Stimulated activated CD8-positive, alpha-beta memory T cell treated with anti-CD3 and anti-CD28 coated beads, Interleukin-7, amount 100 ng/mL, for 1 hour (primary cell): ENCODE measurements at regions not wholly inside any gene's neighbourhood (a gene's known extent, or its start where the extent isn't known, plus 50 kb on each side); places are given as distances from the start of the nearest gene placed in this dataset.

Experiments
- DNase-seq, 2 donors: peaks; one replicate each; pipeline ENCODE4 v3.0.0-alpha.2; 2020; ENCODE audit warnings: low read depth in 2 of 2

DNA sequence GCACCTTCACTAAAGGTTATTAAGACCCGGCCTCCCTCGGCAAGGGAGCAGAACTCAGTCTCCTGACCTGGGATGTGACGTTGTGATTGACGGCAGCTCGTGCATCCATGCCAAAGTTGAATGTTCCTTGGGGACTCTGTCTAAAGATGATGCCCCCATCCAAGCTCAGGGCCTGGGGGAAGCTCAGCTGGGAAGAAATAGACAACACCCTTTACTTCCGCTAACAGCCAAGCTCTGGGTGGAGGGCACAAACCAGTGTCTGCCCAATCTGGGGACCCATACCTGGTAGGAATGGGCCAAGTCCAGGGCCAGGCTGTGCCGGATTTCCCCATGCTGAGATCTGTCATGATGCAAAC is 95.4 kb downstream of the RMI2 start:
- no peak for DNase-seq

DNA sequence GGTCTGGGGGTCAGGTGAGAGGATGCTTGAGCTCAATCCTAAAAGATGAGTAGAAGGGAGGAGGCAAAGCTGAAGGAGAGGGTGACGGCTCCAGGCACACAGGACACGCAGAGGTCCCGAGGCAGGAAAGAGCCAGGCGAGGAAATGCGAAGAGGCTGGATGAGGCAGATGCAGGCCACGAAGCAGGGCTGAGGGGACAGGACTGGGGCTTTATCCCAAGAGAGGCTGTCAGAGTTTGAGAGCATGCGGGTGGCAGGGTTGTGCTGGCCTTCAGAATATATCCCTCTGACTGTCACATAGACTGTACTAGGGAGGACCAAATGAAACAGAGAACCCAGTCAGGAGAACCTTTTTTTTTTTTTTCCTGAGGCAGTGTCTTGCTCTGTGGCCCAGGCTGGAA is 100.2 kb downstream of the RMI2 start:
- DNase-seq = no peak

DNA sequence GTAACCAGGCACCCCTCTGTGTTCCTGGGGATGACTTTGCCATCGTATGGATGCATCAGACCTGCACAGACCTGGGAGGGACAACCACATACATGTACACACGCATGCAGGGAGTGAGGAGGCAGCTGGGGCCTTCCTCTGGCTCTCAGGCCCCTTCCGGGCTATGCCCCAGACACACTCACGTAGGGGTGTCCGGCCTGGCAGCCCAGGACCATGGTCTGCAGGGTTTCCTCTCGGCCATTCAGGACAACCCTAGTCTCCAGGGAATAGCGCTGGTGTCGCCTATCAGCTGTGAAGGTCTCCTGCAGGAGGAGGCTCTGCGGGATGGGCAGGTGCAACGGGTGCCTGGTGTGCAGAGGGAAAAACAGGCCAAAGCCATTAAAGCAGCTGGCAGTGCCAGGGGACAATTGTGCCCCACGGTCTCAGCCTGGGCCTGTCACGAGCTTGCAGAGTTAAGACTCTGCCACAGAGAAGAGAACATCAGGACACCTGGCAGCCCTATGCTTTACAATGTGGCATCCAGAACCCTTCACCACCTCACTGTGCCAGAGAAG is 101.4 kb downstream of the RMI2 start:
- DNase-seq = no peak

DNA sequence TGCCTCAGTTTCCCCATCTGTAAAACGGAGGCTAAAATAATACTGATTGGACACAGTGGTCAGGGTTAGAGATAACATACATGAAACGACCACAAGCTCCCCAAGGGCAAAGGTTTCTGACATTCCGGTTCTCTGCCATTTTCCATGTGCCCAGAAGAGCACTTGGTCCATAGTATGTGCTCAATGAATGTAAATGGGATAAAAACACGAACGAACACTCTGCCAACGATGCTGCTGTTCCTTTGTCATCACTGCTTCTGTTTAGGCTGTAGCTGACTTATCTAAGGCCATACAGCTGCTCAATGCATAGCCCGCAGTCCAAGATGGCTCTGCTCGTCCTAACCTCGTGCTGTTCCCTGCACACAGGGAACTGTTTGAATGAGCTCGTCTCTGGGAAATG is 102.0 kb downstream of the RMI2 start:
- no peak for DNase-seq

DNA sequence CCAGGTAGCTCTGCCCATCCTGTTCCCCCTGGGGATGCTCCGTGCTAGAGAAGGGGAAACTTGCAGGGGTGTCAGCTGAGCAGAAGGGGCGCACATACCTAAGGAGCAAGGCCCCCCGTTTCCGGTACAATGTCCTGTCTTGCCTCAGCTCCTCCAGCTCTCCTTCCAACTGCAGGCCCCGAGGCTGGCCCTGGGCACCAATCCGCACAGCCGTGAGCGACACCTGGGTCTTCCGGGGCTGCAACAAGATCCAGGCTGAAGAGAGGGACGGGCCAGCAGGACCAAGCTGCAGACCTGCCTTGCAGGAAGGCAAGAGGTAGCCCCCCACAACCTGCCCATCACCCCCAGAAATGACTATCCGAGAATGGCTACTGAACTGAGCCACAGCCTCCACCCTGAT is 102.6 kb downstream of the RMI2 start:
- no peak for DNase-seq

DNA sequence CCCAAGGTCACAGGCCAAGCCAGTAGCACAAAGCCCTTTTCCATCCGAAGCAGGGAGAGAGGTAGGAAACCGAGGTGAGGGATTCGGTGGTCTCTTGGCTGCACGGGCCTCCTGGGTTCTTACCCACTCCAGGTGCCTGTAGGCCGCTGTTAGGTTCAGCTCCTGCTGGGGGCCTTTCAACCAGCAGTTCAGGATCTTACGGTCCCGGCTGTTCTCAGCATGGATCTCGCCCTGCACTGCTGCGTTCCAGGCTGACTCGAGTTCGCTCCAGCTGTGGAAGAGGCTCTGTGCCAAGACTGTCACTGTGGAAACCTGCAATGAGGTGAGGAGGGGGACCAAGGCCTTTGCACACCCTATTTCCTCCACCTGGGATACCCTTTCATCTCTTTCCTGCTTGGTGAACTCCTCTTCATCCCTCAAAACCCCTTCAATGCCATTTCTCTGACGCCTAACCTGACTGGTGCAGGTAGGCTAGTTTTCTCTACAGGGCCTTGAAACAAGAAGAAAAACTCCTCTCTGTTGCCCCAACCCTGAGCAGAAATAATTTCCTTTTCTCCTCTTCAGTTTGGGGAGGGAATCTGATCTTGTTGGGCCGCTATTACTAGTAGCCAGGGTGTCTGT is 103.6 kb downstream of the RMI2 start:
- DNase-seq = no peak

DNA sequence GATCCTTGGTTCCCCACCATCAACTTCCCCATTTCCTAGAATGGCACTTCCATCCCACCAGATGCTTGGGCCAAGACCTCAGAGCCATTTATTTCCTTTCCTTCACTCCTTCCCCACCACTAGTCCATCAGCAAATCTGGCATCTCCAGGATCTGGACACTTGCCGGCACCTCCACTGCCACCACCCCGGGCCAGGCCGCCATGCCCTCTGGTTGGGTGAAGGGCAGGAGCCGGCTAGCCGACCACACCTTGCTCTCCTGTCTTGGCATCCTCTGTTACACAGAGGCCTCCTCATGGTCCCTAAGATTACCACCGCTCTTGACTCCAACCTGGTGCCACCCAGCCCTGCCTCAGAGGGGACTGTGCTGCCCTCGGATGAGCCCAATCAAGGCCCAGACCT is 104.5 kb downstream of the RMI2 start:
- no peak for DNase-seq

DNA sequence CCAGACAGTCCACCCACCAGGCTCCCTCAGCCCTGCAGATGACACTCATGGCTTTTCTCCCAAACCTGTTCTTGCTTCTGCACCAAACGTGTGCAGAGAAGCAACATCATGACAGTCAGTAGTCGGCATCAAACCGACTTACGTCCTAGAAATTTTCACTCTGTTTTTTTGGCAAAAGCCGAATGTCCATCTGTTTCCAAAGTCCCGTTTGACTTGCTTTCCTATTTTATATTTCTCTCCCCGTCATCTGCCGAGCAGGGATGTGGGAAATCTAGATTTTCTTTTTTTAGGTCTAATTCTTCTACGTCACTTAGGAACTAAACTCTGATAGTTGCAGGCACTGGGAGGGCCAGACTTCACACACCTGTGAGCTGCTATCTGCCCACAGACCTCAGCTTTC is 104.9 kb downstream of the RMI2 start:
- DNase-seq = no peak

DNA sequence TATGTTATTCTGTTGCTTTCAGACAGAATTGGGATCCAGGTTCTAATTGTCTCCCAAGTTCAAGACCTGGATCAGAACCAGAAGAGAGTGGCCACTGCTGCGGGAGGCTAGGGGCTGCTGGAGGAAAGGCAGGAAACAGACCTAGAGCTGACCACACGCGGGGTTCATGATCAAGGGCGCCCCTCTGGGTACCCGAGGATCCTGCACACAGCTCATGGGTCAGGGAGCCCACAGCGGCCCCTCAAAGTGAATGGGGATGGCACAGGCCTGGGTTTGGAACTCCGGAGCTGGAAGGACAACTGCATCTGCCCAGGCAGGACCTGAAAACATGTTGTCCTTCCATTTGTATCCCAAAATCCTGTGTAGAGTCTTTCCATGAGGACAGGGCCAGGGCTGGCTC is 107.0 kb downstream of the RMI2 start:
- DNase-seq = no peak

DNA sequence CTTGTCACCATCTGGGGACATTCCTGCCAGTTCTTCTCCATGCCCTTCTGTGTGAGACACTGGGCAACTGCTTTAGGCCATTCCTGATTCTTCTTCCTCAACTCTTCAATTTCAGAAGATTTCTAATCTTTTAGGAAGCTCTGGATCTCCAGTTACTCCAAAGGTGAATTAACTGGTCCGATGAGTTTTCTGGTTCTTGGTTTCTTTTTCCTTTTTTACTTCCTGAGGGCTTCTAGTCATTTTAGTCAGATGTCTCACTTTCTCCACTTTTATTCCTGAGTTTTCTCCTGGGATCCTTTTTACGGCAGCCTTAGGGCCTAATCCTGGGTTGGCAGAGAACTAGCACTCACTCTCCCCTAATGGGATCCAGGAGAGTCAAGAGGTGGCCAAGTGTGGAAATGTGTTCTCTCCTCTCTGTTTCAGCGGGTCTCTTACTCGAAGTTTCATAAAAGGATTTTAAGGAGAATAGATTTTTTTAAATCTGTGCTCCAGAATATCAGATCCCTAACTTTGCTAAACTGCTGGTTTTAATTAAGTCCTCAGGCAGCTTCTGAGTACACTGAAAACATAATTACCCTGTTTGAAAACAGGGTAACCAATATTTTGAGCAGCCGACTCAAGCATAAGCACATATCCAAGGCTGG is 107.6 kb downstream of the RMI2 start:
- no peak for DNase-seq

DNA sequence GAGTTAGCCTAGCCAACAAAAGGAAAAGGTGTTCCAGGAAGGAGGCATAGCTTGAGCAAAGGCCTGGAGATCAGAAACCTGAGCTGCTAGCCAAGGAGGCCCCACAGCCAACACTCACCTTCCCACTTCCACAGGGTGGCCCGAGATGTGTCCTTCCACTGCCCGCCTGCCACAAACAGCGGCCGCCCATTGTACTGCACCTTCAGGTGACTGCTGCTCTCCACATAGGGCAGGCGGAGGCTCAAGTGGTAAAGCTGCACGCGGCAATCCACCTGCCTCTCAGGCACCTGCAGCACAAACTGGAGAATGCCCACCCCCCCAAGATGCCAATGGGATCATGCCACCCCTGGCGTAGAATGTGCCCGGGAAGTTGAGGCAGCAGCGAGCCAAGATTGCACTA is 111.5 kb downstream of the RMI2 start:
- no peak for DNase-seq

DNA sequence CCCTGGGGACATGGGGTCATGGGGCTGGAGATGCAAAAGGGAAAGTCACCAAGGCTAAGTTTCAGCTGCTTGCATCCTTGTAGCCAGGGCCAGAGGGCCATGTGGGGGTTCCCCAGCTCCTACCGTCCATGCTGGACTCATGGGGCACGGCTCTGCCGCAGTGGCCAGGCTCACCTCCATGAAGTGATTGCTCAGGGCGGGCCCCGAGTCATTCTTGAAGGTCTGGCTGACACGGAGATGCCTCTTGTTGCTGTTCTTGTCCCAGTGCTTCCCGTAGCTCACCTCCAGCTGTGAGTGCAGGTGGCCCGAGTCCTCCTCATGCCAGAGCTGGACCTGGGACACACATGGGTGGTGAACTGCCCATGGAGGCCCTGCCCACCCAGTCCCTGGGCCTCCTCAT is 114.5 kb downstream of the RMI2 start:
- no peak for DNase-seq

DNA sequence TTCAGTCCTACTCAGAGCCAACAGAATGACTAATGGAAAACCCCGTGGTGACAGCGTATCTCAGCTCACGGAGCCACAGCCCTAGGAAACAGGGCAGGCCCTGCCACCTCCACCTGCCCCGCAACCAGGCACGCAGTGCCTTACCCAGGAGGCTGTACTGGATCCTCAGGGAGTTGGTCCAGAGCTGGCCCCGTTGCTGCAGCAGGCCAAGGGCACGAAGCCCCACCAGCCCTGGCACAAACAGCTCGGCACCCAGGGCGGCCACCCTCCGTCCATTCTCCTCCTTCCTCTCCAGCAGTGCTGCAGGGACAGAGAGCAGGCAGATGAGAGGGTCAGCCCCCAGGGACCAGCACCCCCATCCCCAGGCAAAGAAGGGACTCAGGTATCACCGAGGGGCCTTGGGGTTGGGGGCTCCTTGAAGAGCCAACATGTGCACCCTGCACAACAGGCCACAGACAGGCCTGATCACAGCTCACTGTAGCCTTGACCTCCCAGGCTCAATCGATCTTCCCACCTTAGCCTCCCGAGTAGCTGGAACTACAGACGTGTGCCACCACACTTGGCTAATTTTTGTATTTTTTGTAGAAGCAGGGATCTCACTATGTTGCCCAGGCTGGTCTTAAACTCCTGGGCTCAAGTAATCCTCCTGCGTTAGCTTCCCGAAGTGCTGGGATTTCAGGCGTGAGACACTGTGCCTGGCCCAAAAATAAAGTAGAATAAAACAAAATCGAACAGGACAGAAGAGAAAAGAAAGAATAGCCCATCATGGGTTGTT is 115.7 kb downstream of the RMI2 start:
- no peak for DNase-seq

DNA sequence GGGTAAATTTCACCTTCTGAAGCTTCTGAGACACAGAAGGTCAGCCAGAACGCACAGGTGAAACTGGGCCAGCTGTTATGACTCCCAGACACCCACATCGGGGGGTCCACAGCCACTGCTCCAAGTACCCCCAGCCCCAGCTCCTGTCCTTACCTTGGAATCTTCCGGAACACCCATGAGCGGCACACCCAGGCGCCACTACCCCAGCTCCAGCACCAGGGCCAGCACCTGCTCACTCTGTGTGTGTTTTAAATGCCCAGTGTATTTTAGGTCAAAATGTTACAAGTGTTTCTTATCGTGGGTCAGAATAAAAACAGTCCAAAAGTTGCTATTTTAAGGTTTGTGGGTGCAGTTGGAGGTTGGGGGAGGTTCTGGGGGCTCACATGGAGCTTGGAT is 116.3 kb downstream of the RMI2 start:
- DNase-seq = no peak

DNA sequence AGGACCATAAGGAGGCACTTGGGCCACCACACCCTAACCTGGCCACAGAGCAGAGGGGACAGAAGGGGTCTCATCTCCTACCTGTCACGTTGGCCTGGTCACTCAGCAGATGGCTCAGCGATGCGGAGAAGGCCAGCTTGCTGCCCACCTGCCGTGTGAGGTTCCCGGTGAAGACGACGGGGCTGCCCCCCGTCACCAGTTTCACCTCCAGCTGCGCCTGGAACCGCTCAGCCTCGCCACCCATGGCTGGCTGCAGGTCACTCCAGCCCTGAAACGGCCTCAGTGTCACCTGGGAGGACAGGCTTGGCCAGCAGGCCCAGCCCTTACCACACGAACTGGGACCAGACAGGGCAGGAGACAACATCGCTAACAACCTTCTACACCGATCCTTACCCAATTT is 116.8 kb downstream of the RMI2 start:
- DNase-seq = no peak

DNA sequence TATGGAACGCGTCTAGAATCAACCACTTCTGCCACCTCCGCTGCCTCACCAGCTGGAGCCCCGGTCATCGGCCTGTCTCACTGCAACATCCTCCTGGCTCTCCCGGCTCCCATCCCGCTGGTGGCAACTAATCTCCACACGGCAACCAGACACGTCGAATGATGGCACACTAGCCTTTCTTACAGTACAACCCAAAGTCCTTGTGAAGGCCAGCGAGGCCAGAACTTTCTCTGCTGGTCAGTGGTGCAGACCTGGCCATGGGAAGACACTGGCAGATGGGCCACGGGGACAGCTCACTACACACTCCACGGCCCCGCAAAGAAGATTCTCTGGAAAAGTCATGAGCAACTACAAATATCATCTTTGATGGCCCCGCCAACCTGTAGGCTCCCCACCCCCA is 117.6 kb downstream of the RMI2 start:
- no peak for DNase-seq

DNA sequence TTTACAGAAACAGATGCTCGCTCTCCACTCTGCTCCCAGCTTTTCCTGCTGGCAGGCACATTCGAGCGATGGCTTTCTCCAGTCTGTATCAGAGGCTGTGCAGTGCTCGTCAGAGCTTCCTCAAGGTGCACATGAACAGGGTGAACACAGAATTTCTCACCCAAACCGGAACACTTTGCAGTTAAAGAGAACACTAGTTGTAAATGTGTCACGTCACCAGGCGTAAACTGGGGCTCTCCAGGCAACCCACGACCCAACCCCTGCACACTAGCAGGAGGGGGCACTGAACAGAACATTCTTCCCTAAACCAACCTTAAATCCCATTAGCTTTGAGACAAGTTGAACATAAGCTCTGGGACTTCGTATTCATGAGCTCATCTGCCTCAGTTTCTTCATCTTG is 119.0 kb downstream of the RMI2 start:
- no peak for DNase-seq

DNA sequence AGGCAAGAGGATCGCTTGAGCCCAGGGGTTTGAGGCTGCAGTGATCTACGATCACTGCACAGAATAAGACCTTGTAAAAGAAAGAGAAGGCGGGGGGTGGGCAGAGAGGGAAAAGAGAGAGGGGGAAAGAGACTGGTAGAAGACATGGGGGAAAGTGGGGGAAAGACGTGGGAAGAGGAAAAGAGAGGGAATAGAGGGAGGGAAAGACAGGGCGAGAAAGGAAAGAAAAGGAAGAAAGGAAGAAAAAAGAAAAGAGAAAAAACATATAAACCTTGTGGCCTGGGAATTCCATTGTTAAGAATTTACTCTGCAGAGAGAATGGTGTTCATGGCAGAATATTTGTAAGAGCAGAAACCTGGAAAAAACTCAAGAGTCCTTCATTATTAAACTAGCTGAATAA is 120.4 kb downstream of the RMI2 start:
- no peak for DNase-seq

DNA sequence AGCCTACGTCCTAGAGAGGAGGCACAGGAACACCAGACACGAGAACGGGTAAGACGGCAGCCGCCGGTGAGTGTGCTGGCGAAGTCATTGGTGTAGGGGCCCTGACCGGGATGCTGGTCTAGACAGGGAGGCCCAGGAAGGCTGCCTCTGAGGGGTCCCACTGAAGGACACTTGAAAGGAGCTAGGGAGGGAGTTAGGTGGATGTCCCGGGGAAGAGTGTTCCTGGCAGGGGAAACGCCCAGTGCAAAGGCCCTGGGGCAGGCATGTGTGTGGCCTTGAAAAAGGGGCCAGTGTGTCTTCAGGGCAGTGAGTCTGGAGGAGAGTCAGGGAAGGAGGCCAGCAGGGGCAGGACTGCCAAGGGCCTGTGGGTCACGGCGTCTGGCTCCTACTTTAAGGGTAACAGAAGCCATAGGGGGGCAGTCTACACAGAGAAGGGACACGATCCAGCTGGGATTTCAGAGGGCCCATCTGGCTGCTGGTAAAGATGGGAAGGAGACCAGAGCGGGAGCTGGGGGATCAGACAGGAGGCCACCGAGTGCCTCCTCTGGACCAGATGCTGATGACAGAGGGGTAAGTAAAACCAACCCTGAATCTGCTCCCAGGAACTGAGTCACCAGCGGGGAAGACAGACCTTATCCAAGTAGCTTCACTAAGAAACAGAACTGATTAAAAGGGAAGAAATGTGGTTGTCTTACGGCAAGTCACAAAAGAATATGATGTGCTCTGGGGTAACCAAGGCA is 115.9 kb downstream of the LITAF start:
- DNase-seq = no peak

DNA sequence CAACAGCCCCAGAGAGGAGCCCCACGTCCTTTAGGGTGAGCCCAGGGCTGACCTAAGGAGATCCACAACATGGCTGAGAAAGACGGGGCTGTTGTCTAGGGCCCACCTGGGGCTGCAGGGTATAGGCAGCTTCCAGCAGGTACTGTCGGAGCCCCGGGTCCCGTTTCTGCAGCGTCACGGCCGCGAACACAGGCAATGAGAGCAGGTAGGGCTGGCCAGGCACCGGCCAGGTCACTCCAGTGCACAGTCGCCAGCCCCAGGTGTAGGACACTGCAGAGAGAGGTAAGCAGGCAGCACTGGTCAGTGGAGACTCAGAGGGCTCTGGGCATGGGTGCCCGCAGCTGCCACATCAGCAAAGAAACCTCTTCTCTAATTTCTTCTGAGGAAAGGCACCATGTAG is 115.2 kb downstream of the LITAF start:
- no peak for DNase-seq

DNA sequence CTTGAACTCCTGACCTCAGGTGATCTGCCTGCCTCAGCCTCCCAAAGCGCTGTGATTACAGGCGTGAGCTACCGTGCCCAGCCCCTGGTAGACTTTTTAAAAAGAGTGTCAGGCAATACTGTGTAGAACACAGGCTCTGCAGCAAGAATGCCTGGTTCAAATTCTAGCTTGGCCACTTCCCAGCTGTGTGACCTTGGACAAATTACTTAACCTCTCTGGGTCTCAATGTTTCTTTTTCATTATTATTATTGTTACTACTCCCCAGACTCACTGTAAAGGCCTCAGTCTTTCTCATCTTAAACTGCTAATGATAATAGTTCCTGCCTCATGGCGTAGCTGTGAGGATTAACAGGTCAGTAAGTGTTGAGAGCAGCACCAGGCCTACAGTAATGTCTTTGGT is 114.3 kb downstream of the LITAF start:
- DNase-seq = no peak

DNA sequence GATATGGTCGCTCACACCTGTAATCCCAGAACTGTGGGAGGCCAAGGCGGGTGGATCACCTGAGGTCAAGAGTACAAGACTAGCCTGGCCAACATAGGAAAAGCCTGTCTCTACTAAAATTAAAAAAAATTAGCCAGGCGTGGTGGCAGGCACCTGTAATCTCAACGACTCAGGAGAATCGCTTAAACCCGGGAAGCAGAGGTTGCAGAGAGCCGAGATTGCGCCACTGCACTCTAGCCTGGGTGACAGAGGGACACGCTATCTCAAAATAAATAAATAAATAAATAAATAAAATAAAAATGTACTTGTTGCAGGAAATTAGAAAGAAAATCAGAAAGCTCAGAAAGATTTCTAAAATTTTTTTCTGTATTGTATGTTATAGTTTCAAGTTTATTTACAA is 113.9 kb downstream of the LITAF start:
- no peak for DNase-seq

DNA sequence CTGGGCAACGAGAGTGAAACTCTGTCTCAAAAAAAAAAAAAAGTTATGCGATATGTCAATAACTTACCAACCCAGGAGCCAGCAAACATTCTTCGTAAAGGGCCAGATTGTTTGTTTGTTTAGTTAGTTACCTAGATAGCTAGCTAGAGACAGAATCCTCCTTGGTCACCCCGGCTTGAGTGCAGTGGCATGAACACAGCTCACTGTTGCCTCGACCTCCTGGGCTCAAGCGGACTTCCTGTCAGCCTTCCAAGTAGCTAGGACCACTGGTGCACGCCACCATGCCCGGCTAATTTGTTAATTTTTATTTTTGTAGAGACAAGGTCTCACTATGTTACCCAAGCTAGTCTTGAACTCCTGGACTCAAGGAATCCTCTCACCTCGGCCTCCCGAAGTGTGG is 113.0 kb downstream of the LITAF start:
- no peak for DNase-seq
